WI38 (cell line): ENCODE measurements at regions not wholly inside any gene's neighbourhood (a gene's known extent, or its start where the extent isn't known, plus 50 kb on each side); places are given as distances from the start of the nearest gene placed in this dataset.

Experiments used
- H3K4me3 ChIP-seq: 2 replicates; pipeline ENCODE4 v1.5.1; 2011; ENCODE audit warnings: low read depth, mild to moderate bottlenecking, control low read depth, low read length
- CTCF ChIP-seq: IDR thresholded peaks from 2 replicates; pipeline ENCODE4 v1.5.1; 2012; ENCODE audit warnings: low read depth, mild to moderate bottlenecking, control low read depth, low read length

GRCh38 chr7:130880668-130881067 is 146.7 kb upstream of the KLF14 start:
- TF ChIP-seq CTCF: no peak
- no peak overlapping the region for H3K4me3 ChIP-seq

GRCh38 chr7:130881091-130881798 is 147.2 kb upstream of the KLF14 start:
- no peak for TF ChIP-seq CTCF
- H3K4me3 ChIP-seq: no peak overlapping the region

GRCh38 chr7:130881799-130882141 is 147.8 kb upstream of the KLF14 start:
- TF ChIP-seq CTCF: no peak
- H3K4me3 ChIP-seq: no peak overlapping the region

GRCh38 chr7:130882396-130882795 is 148.4 kb upstream of the KLF14 start:
- no peak for TF ChIP-seq CTCF
- no peak overlapping the region for H3K4me3 ChIP-seq

- no peak overlapping the region for H3K4me3 ChIP-seq
- no peak for TF ChIP-seq CTCF
These were observed 149.9 kb upstream of the KLF14 start for GRCh38 chr7:130883928-130884327.

- H3K4me3 ChIP-seq: no peak overlapping the region
- TF ChIP-seq CTCF: no peak
These were observed 150.7 kb upstream of the KLF14 start for GRCh38 chr7:130884437-130885417.
